Activated CD4-positive, alpha-beta T cell treated with anti-CD3 and anti-CD28 coated beads for 48 hours (primary cell): ENCODE measurements at regions not wholly inside any gene's neighbourhood (a gene's known extent, or its start where the extent isn't known, plus 50 kb on each side); places are given as distances from the start of the nearest gene placed in this dataset.

Experiments
- DNase-seq: peaks from one replicate; pipeline ENCODE4 v3.0.0-alpha.2; 2020

DNA sequence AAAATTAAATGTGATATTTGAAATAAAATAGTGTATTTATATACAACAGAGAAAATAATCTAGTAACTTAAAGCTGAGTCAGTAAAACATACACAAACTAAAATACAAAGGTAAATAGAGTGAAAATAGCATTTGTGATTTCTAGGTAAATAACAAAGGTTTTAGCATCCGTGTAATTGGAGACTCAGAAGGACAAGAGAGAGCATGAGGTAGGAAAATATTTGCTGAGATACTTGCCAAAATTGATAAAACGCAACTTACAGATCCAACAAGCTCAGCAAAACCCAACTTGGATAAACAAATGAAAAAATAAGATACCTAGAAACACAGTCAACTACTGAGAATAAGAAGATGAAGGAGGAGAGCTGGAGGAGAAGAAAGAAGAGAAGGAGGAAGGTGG, 634.7 kb upstream of the CCDC179 start:
- DNase-seq, result no peak

DNA sequence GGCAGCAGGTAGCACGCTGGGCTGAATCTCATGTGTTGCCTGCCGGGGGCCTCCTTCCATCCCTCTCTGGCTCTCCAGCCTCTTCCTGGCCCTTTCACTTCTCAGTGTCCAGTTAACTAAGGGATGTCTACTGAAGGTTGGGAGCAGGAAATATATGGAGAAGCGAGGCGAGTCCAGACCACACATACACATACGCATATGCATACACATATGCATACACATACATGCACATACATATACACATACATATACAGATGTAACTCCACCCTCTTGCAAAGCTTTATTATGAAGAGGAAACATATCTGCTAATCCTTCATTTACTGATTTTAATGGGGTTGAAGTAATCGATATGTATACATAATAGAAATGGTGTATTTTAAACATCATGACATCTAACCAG, 636.1 kb upstream of the CCDC179 start:
- no peak for DNase-seq

DNA sequence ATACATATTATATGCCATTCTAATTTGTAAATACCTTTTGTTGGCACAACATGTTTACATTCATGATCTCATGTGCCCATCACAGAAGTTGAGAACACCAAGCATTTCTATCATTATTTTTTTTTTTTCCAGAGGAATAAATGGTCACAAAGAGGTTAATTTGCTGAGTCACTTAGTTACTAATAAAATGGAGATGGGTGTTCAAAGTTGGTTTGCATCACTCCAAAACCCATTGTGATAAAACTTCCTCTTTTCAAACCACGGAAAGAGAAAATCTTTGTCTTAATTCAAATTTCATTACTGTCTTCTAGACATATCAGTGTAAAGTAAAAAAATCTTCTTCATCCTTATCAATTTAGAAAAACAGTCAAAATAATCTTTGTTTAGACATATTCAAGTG, 636.8 kb upstream of the CCDC179 start:
- DNase-seq, result no peak

DNA sequence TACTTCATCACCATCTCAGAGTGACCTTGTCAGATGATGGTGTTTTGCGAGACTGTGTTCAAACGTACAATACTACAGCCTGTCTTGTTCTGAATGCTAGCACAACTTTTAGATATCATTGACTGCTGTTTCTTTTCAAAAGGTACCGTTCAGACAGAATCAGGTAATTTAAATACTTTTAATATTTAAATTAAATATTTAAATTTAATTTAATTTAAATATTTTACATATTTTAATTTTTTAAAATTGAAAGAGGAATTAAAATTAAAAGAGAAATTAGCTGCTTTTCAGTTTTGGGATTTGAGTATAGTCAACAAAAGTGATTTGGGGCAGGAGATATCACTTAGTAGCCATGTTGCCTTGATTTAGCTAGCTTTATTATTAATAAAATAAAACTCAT, 642.1 kb upstream of the CCDC179 start:
- no peak for DNase-seq

DNA sequence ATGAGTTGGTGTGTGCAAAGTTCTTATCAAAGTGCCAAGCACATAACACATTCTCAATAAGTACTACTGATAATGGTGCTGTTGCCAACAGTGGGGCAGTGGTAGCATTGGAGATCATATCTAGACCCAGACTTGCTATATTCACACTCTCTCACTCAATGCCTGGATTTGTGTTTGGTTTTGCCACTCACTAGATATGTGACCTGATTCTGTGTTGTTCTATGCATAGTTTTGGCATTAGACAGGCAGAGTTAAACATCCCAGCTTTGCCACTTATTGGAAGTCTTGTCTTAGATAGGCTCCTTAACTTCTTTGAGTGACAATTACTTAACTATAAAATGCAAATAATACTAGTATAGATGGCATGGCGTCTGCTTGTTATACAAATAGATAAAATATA, 642.6 kb upstream of the CCDC179 start:
- no peak for DNase-seq

DNA sequence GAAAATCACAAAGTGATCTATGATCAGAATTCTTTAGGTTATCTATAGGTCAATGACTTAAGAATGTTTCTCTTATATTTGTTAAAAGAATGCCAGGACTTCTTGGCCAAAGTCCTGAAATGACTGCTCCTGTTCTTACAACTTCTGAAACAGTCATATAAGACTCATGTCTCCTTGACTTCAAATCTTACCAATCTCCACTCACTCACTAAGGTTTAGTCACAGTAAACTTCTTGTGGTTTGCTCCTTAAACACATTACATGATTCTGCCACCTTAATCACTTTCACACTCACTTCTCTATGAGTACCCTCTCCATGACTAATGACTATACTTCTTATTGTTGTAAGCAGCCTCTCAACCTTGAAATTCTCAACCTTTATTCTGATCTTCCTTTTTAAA, 648.7 kb upstream of the CCDC179 start:
- no peak for DNase-seq

DNA sequence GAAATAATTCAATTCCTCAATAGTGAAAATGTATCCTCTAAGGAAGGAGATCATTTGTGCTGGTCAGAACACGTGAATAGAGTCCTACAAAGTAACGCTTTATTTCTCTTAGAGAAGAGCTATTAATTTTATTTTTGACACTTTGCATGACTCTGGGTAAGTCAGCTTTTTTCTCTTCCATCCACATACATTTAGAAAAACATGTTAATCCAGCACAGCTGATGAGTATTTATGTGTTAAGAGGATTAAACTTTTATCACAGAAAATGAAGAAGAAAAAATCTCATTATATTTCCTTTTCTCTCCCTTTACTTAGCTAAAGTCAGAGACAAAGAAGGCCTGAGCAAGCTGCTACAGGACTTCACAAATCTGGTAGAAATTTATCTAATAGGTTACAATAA, 649.5 kb upstream of the CCDC179 start:
- no peak for DNase-seq

DNA sequence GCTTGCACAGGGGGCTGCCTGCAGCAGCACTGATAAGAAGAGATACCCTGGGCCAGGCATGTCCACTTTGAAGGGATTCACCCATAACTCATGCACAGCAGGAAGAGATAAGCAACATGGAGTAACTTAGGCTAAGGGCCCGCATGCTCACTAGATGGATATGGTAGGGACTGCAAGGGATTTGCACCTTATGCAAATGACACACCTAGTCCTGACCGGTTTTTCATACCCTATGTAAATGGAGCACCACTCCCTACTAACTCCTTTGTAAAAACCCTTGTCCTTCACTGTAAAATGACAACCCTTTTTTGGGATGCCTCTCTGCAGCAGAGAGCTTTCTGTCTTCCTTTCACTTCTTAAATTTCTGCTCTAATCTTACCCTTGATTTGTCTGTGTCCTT, 658.9 kb upstream of the CCDC179 start:
- no peak for DNase-seq

DNA sequence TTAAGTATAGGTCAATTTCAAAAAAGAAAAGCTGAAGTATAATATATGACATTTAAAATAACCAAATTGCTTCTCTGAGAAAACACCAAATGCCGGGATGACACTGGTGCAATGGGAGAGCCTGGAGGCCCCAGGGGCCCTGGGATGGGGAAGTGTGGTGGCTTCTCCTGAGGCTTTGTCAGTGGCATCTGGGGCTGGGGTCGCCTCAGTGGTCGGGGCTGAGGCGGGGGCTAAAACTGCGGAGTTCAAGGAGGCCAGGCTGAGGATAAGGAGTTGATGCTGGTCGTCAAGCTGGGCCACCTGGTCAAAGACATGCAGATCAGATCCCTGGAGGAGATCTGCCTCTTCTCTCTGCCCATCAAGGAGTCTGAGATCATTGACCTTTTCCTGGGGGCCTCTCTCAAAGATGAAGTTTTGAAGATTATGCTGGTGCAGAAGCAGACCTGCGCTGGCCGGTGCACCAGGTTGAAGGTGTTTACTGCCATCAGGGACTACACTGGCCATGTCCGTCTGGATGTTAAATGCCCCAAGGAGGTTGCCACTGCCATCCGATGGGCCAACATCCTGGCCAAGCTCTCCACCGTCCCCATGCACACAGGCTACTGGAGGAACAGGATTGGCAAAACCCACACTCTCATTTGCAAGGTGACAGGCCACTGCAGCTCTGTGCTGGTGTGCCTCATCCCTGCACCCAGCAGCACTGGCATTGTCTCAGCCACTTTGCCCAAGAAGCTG, 660.1 kb upstream of the CCDC179 start:
- DNase-seq, result no peak

DNA sequence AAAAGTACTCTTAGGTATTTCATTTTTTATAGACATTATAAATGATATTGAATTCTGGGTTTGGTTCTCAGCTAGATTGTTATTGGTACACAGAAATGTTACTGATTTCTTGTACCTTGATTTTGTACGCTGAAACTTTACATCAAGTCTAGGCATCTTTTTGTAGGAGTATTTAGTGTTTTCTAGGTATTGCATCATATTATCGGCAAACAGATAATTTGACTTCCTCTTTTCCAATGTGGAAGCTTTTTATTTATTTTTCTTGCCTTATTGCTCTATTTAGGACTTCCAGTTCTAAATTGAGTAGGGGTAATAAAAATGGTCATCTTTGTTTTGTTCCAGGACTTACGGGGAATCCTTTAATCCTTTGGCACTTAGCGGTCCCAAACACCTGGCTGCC, 676.6 kb upstream of the CCDC179 start:
- no peak for DNase-seq

DNA sequence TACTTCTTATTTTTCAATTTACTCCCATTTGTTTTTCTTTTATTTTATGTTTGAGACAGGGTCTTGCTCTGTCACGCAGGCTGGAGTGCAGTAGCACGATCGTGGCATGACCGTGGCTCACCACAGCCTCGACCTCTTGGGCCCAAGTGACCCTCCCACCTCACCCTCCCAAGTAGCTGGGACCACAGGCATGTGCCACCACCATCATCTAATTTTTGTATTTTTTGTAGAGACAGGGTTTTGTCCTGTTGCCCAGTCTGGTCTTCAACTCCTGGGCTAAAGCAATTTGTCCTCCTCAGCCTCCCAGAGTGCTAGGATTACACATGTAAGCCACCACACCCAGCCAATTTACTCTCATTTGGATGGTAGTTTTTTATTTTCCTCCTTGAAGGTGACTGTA, 679.3 kb upstream of the CCDC179 start:
- DNase-seq, result no peak

DNA sequence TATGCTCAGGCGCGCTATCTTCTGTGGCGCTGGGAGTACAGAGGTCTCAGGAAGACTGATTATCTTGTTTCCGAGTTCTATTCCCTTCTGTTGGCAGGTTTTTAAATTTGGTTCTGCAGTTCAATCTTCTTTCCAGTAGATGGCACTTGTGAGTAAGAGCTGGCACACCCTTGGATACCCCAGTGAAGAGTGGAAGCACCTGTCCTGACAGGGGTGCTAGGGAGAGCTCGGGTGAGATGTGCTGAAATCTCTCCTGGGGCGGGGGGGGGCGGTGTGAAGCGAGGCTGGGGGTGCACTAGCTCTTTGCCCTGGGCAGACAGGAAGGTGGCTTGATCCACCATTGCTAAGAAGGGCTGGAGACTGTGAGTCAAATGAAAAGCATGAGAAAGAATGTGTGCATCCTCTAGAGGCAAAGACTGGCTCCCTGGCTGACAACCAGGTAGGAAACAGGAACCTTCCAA, 679.9 kb upstream of the CCDC179 start:
- no peak for DNase-seq

DNA sequence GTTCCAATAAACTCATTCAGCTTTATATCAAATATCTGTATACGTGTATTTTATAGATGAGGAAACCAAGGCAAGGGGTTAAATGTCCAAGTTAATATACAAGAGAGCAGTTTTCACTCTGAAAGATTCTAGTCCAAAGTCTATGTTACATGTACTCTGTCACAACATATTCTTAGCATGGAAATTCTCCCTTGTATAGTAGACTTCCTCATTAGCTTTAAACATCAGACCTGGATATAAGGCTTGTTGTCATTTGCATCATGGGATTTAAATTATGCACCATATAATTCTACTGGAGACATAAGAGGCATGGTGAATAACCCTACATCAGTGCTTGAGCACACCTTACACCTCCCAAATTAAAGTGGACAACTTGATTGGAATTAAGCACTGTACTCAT, 681.9 kb upstream of the CCDC179 start:
- no peak for DNase-seq

DNA sequence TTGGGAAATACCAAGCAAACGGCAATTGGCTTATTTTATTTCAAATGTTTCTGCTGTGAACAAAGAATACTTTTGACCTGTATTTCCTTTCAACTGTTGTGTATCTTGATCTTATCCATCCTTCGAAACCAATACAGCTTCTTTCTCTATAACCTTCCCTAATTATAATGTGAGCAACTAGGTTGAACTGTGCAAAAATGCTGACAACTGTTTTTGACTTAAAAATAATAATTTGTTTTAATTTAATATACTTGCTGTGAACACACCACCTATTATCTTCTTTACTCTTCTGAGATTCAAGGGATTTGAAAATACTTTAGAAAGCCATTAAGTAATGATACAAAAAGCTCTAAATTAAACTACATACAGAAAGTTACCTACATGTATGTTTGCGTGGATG, 682.5 kb upstream of the CCDC179 start:
- DNase-seq, result no peak

DNA sequence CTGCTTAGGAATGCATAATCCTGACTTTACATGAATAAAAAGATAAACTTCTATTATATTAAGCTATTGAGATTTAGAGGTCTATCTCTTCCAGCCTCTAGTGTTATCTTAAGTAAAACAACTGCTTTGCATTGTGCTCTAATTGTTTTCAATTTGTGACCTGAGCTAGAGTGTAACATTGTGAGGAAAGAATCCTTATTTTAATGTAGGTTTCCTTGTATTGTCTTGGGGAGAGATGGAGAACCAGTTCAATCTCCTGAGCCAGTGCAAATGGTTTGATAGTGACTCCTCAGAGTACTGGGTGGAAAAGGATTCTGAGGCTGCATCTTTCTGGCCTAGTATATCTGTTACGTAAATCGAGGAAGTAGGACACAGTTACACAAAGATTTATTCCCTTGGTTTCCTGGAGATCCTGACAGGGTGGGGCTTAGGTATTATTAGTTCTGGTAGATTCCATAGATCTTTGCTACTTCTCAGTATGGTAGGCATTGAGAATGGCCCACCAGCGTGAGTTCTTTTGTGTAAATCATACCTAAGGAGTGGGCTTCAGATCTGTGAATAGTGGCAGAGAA, 683.5 kb upstream of the CCDC179 start:
- DNase-seq, result no peak

DNA sequence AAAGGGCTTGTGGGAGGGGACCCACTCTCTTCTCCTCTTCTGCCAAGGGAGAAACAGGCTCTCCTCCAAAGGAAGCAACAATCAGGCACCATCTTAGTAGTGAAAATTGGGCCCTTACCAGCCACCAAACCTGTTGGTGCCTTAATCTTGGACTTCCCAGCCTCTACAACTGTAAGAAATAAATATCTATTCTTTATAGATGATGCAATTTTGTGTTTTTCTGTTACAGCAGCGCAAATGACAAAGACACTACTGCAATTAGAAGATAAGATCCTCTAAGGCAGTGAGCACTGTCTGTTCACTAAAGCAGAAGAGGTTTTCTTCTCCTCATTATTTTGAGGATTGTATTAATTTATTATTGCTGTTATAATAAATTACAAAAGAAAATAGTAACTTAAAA, 691.4 kb upstream of the CCDC179 start:
- DNase-seq, result no peak

DNA sequence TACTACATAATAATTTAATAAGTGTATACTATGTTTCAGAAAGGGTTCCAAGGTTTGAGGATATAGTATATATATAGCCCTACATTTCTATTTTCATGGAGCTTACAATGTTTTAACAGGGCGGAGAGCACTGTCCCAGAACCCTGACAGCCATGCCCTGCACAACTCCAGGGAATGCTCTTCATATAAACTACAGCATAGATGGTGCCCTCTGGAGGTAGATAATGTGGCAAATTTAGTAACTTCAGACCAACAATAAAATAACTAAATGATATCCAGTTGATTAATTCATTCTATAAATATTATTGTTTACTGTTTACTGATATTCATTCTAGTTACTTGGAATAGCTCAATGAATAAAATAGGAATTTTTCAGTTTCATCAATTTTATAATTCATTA, 693.7 kb upstream of the CCDC179 start:
- no peak for DNase-seq

DNA sequence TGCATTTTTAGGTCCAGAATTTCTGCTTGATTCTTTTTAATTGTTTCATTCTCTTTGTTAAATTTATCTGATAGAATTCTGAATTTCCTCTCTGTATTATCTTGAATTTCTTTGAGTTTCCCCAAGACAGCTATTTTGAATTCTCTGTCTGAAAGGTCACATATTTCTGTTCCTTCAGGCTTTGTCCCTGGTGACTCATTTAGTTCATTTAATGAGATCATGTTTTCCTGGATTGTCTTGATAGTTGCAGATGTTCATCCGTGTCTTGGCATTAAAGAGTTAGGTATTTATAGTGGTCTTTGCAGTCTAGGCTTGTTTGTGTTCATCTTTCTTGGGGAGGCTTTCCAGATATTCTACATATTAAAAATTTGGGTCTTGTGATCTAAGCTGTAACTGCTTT, 694.8 kb upstream of the CCDC179 start:
- no peak for DNase-seq

DNA sequence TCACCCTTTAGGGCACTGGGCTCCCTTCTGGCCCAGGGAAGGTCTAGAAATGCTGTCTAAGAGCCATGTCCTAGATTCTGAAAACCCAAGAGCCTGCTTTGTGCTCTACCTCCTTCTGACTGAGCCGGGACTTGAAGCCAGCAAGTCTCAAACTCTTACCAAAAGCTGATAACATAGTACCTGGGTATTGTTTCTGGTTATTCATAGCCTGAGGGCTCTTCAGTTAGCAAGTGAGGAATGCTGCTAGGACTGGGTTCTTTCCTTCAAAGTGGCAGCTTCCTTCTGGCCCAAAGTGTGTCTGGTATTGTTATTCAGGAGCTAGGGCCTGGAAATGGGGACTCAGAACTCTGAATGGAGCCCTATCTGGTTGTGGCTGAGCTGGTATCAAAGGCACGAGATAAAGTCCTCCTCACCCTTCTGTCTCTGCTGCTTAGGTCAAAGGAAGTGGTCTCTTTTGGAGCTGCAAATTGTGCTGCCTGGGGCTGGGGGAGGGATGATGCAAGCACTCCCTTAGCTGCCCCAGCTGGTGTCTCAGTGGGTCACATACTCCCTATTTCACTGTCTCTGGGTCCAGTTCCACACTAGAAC, 696.0 kb upstream of the CCDC179 start:
- DNase-seq, result no peak

DNA sequence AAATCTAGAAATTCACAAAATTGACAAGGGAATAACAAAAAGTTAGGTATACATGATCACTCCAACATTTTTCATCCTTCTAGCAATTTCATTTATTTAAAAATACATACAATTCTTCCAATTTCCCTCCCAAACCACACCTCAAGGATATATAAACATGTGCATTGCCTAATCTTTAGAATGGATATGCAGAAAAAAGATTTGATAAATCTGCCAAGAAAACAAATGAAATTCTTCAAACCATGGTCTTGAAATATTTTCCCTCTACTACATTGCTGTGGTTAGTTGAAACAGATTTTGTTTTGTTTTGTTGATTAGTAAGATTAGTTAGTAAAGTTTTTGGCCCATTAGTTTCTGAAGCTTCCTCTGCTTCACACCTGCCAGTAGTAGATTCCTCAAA, 703.3 kb upstream of the CCDC179 start:
- no peak for DNase-seq

DNA sequence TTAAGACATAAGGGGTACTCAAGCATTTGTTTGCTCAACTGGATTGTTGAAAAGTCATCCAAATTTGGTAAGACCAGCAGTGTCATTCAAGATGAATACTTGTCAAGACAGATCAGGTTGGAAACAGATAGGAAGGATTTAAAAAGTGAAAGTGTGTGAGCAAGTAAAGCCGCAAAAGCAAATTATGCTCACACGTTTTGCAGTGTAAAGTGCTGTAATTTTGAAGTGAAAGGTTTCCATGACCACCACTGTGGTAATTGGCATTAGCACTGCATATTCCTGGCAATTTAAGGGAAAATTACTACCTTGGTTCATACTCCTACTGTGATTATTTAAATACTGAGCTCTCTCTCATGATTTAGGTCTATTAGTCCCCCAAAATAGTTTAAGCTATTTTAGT, 704.1 kb upstream of the CCDC179 start:
- DNase-seq, result no peak

DNA sequence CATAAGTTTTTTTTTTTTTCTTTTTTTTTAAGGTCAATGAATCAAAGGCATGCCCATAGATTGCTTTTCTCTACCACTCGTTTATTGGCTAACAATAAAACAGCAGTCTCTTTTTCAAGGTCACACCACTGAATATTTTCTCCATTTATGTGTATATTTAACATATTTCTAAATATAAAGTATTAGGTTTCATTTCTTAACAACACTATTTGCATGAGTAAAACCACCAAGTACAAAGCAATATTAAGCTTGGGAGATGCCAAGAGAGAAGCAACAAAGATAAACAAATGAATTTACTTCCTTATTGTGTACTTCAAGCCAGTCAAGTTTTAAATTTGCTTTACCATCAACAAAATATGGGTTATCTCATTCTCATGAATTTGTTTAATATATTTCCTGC, 708.9 kb upstream of the CCDC179 start:
- DNase-seq, result no peak

DNA sequence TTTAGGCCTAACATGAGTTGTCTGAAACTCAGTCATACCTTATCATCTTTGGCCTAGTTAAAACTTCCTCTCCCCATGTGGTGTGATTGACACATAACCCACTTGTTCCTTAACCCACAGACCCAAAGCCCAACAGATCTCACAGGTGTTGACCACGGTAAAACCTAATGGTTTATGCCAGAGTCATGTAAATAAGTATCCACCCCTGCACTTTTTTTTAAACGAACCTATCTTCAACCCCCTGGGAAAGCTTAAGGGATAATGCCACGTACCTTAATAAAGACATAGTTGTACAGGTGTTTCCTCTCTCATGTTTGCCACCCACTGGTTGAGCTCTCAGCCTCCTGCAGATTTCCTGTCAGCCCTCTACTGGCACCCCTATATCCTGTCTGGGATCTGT, 709.3 kb upstream of the CCDC179 start:
- DNase-seq, result no peak

DNA sequence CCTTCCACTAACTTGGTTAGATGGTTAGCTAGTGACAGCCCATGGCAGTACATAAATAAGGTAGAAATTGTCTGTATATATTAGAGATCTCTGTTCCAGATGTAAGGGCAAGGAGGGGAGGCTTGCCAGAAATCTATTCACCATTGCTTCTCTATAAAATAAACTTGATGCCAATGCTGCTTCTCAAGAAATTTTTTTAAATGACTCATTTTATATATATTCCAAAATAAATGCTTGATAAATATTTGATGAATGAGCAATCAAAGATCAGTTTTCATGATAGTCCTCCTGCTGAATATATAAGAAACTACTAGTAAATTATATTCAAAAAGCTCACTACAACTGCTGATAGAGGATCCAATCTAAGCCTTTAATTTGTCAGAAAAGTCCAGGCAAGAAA, 710.6 kb upstream of the CCDC179 start:
- DNase-seq, result no peak

DNA sequence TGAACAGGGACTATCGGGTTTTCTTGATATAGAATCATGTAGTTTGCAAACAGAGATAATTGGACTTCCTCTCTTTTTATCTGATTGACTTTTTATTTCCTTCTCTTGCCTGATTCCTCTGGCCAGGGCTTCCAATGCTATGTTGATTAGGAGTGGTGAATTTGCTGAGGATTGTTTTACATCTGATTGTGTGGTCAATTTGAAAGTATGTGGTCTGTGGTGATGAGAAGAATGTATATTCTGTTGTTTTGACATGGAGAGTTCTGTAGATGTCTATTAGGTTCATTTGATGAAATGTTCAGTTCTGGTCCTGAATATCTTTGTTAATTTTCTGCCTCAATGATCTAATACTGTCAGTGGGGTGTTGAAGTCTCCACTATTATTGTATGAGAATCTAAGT, 713.2 kb upstream of the CCDC179 start:
- no peak for DNase-seq
